ENCODE measurements at regions not wholly inside any gene's neighbourhood (a gene's known extent, or its start where the extent isn't known, plus 50 kb on each side); places are given as distances from the start of the nearest gene placed in this dataset.

- Histone ChIP-seq H3K4me2 (no peak overlapping the region), H3K27ac (no peak overlapping the region), H3K4me3 (no peak overlapping the region), H3K9me3 (no peaks in the 10 kb centered on the region), H3K4me1 (no peaks in the 10 kb centered on the region)
- no peak for TF ChIP-seq RAD21 (conservative IDR thresholded peaks at IDR 0.05 in 1 of 2, IDR thresholded peaks at IDR 0.05 in 1 of 2)
- 0% methylated on average over 1 of the region's 1 CpG for WGBS (ENCODE audit: missing lambda C conversion rate)
- ChIA-PET CTCF (no interaction called here), POLR2A (no interaction called here)
- FAIRE-seq (no peak), DNase-seq (ENCODE audit: low read depth in 1 of 2, low spot score in 1 of 2) (no peak), ATAC-seq (no peak)
Measured at GRCh38 chrY:15577886-15578285, 1053.6 kb downstream of the NLGN4Y start.

GRCh38 chrY:15578761-15579160 is 1054.4 kb downstream of the NLGN4Y start:
- no peak for TF ChIP-seq HES2 (IDR thresholded peaks at IDR 0.05)
- TF ChIP-seq ZNF302 (CRISPR knock-in tag; IDR thresholded peaks at IDR 0.05) = no peak
- TF ChIP-seq PHF8 (IDR thresholded peaks at IDR 0.05; ENCODE audit: borderline replicate concordance, low read depth) = no peak
- no peak for TF ChIP-seq FOSL2 (IDR thresholded peaks at IDR 0.05)
- no peak for TF ChIP-seq FOSL2 (CRISPR knock-in tag; IDR thresholded peaks at IDR 0.05)
- no peak for TF ChIP-seq HMGXB4 (CRISPR knock-in tag; IDR thresholded peaks at IDR 0.05; ENCODE audit: borderline replicate concordance)
- TF ChIP-seq HOXA7 (CRISPR knock-in tag; IDR thresholded peaks at IDR 0.05) = no peak
- no peak for TF ChIP-seq USF2 (IDR thresholded peaks at IDR 0.05)
- no peak for ATAC-seq
- ChIA-PET CTCF (no interaction called here), POLR2A (no interaction called here)
- Histone ChIP-seq H3K4me1 (no peaks in the 10 kb centered on the region), H3K27ac (no peak overlapping the region), H3K4me3 (no peak overlapping the region), H3K4me2 (no peak overlapping the region), H3K9me3 (no peaks in the 10 kb centered on the region)
- no peak for DNase-seq (ENCODE audit: low read depth in 1 of 2, low spot score in 1 of 2)
- no peak for FAIRE-seq

GRCh38 chrY:15579245-15579644 is 1054.9 kb downstream of the NLGN4Y start:
- Histone ChIP-seq H3K4me2 (no peak overlapping the region), H3K4me3 (no peak overlapping the region), H3K9me3 (no peaks in the 10 kb centered on the region), H3K4me1 (no peaks in the 10 kb centered on the region), H3K27ac (no peak overlapping the region)
- FAIRE-seq = no peak
- DNase-seq (ENCODE audit: low read depth in 1 of 2, low spot score in 1 of 2) = peak in 1 of 2 experiments; percentile 0
- ChIA-PET CTCF (no interaction called here), POLR2A (no interaction called here)
- no peak for ATAC-seq
- TF ChIP-seq EHF (CRISPR knock-in tag; IDR thresholded peaks at IDR 0.05) (no peak), ELK1 (IDR thresholded peaks at IDR 0.05; ENCODE audit: low read depth, low read length) (no peak), FOSL2 (IDR thresholded peaks at IDR 0.05) (no peak), FOSL2 (CRISPR knock-in tag; IDR thresholded peaks at IDR 0.05) (no peak), BCL3 (IDR thresholded peaks at IDR 0.05) (no peak), GATA3 (IDR thresholded peaks at IDR 0.05; ENCODE audit: borderline replicate concordance) (no peak), MYC (IDR thresholded peaks at IDR 0.05; ENCODE audit: borderline replicate concordance, low read length) (no peak), RAD21 (conservative IDR thresholded peaks at IDR 0.05 in 1 of 2, IDR thresholded peaks at IDR 0.05 in 1 of 2) (0 out of 5 replicates have a peak, but pooled peaks of 1 of the 2 experiments have one; percentile 2), HOXA7 (CRISPR knock-in tag; IDR thresholded peaks at IDR 0.05) (no peak)

- Histone ChIP-seq H3K9me3 (no peaks in the 10 kb centered on the region), H3K27ac (no peak overlapping the region), H3K4me1 (no peaks in the 10 kb centered on the region), H3K4me3 (no peak overlapping the region), H3K4me2 (no peak overlapping the region)
- ChIA-PET POLR2A (no interaction called here), CTCF (no interaction called here)
- DNase-seq (ENCODE audit: low read depth in 1 of 2, low spot score in 1 of 2) (no peak), FAIRE-seq (no peak), ATAC-seq (no peak)
- 16% methylated on average over 2 of the region's 2 CpGs for WGBS (ENCODE audit: missing lambda C conversion rate)
- TF ChIP-seq ZC3H11A (IDR thresholded peaks at IDR 0.05) (no peak), RNF2 (IDR thresholded peaks at IDR 0.05; ENCODE audit: borderline replicate concordance, low read depth) (no peak), SMC3 (IDR thresholded peaks at IDR 0.05) (no peak), HOXA7 (CRISPR knock-in tag; IDR thresholded peaks at IDR 0.05) (no peak), JUN (IDR thresholded peaks at IDR 0.05) (no peak), CBX8 (IDR thresholded peaks at IDR 0.05) (no peak), TP53 (CRISPR knock-in tag; IDR thresholded peaks at IDR 0.05) (no peak), FOXS1 (CRISPR knock-in tag; IDR thresholded peaks at IDR 0.05) (no peak), CTCF (IDR thresholded peaks at IDR 0.05) (no peak), CHD2 (IDR thresholded peaks at IDR 0.05; ENCODE audit: low read length, partially characterized antibody) (no peak)
Measured at GRCh38 chrY:15583111-15583510, 1058.8 kb downstream of the NLGN4Y start.

Measured in A549 (cell line).